HEK293T (cell line): ENCODE measurements at regions not wholly inside any gene's neighbourhood (a gene's known extent, or its start where the extent isn't known, plus 50 kb on each side); places are given as distances from the start of the nearest gene placed in this dataset.

Experiments
- CTCF ChIA-PET: fragments of 350-600 bp; formaldehyde crosslinking; extraction: SDS; loops from one replicate; lab custom pipeline; 2021; ENCODE audit warnings: antibody characterized with exemption, inconsistent platforms; lab: Yijun Ruan, JAX
- POLR2A ChIA-PET: fragments of 350-600 bp; formaldehyde crosslinking; extraction: SDS; loops from one replicate; lab custom pipeline; 2020; ENCODE audit warnings: antibody characterized with exemption, inconsistent platforms; lab: Yijun Ruan, JAX
- DNase-seq: peaks from one replicate; pipeline ENCODE4 v3.0.0; 2012; ENCODE audit warnings: mixed read lengths; ENCODE audit errors: extremely low spot score
- ARNT ChIP-seq: fragments of 450-650 bp; IDR thresholded peaks from 2 replicates; pipeline ENCODE4 v1.6.1; 2017; ENCODE audit warnings: mild to moderate bottlenecking
- BHLHE40 ChIP-seq: fragments of 450-650 bp; IDR thresholded peaks from 2 replicates; pipeline ENCODE4 v1.6.1; 2016; ENCODE audit warnings: mild to moderate bottlenecking, moderate library complexity, borderline replicate concordance
- CTBP1 ChIP-seq: fragments of 450-650 bp; IDR thresholded peaks from 2 replicates; pipeline ENCODE4 v1.6.1; 2016; ENCODE audit warnings: borderline replicate concordance
- ELF4 ChIP-seq: fragments of 450-650 bp; IDR thresholded peaks from 2 replicates; pipeline ENCODE4 v1.6.1; 2017; ENCODE audit warnings: antibody characterized with exemption
- FOXA1 ChIP-seq: fragments of 450-650 bp; IDR thresholded peaks from 2 replicates; pipeline ENCODE4 v1.6.1; 2016; ENCODE audit warnings: mild to moderate bottlenecking
- FOXK2 ChIP-seq: fragments of 450-650 bp; IDR thresholded peaks from 2 replicates; pipeline ENCODE4 v1.6.1; 2016; ENCODE audit warnings: mild to moderate bottlenecking
- FOXM1 ChIP-seq: fragments of 450-650 bp; IDR thresholded peaks from 2 replicates; pipeline ENCODE4 v1.6.1; 2017; ENCODE audit warnings: mild to moderate bottlenecking, borderline replicate concordance
- HDGF ChIP-seq: fragments of 450-650 bp; IDR thresholded peaks from 2 replicates; pipeline ENCODE4 v1.6.1; 2017; ENCODE audit warnings: antibody characterized with exemption, borderline replicate concordance
- L3MBTL2 ChIP-seq: fragments of 450-650 bp; conservative IDR thresholded peaks from 2 replicates; pipeline ENCODE4 v1.6.1; 2016; ENCODE audit warnings: mild to moderate bottlenecking
- LEF1 ChIP-seq: fragments of 450-650 bp; IDR thresholded peaks from 2 replicates; pipeline ENCODE4 v1.6.1; 2017; ENCODE audit warnings: mild to moderate bottlenecking, borderline replicate concordance
- NFRKB ChIP-seq: fragments of 450-650 bp; IDR thresholded peaks from 2 replicates; pipeline ENCODE4 v1.6.1; 2016; ENCODE audit warnings: mild to moderate bottlenecking, moderate library complexity
- PKNOX1 ChIP-seq: fragments of 450-650 bp; IDR thresholded peaks from 2 replicates; pipeline ENCODE4 v1.6.1; 2016
- SP1 ChIP-seq: fragments of 450-650 bp; IDR thresholded peaks from 2 replicates; pipeline ENCODE4 v1.6.1; 2017
- SUZ12 ChIP-seq: fragments of 450-650 bp; IDR thresholded peaks from 2 replicates; pipeline ENCODE4 v1.6.1; 2016; ENCODE audit warnings: mild to moderate bottlenecking
- TARDBP ChIP-seq: fragments of 450-650 bp; IDR thresholded peaks from 2 replicates; pipeline ENCODE4 v1.6.1; 2016
- ZNF384 ChIP-seq: fragments of 450-650 bp; IDR thresholded peaks from 2 replicates; pipeline ENCODE4 v1.6.1; 2016

DNA sequence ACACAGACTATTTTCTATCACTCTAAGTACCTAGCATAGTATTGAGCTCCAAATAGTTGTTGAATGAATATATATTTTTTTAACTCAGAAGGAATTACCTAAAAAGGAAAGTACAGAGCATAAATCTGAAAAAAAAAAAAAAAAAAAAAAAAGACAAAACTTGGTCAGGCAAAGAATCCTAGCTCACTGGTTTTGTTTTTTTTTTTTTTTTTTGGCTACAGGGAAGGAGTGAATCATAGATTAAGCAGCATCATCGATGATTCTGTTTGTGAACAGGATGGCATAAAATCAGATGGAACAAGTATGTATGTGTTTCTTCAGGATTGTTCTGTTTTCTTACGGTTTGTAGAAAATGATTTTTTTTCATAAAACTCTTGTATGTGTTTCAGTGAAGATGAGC, 66.1 kb upstream of the BCAT1 start:
- TF ChIP-seq FOXA1: no peak
- TF ChIP-seq BHLHE40: no peak
- no peak for TF ChIP-seq ARNT
- no peak for TF ChIP-seq FOXK2
- no peak for TF ChIP-seq ZNF384
- TF ChIP-seq CTBP1: no peak
- no peak for TF ChIP-seq SP1
- TF ChIP-seq FOXM1: no peak
- no peak for TF ChIP-seq HDGF
- TF ChIP-seq NFRKB: no peak
- TF ChIP-seq ELF4: no peak
- no peak for TF ChIP-seq L3MBTL2
- ChIA-PET CTCF (interaction anchor here (0.6 to 0.7 kb wide), 2 partner anchors 227 to 927 kb away, joined by 3 read pairs; no protein-coding TSS in a partner anchor), POLR2A (no interaction called here)
- DNase-seq: no peak

DNA sequence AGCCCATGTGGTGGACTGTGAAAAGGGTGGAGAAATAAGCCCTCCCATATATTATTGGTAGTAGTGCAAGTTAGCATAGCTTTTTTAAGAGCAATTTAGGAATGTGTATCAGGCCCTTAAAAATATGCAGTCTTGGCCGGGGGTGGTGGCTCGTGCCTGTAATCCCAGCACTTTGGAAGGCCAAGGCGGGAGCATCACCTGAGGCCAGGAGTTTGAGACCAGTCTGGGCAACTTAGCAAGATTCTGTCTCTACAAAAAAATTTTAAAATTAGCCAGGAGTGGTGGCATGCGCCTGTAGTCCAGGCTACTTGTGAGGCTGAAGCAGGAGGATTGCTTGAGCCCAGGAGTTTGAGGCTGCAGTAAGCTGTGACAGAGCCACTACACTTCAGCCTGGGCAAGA, 64.2 kb upstream of the BCAT1 start:
- CTCF ChIA-PET: interaction anchor here (0.6 kb wide), 1 partner anchor 1066 kb away, joined by 4 read pairs; no protein-coding TSS in a partner anchor
- DNase-seq: no peak
- TF ChIP-seq ZNF384 (no peak), L3MBTL2 (no peak), CTBP1 (no peak), FOXA1 (no peak), SUZ12 (no peak), BHLHE40 (no peak), FOXM1 (no peak)
- POLR2A ChIA-PET: no interaction called here

GRCh38 chr12:25009496-25010092, 60.7 kb upstream of the BCAT1 start:
- CTCF ChIA-PET: no interaction called here
- POLR2A ChIA-PET: no interaction called here
- TF ChIP-seq FOXA1 (no peak), FOXK2 (no peak), HDGF (no peak), CTBP1 (no peak), NFRKB (no peak), ARNT (no peak), SUZ12 (no peak), FOXM1 (no peak), LEF1 (no peak), BHLHE40 (no peak), L3MBTL2 (no peak), ZNF384 (no peak), ELF4 (no peak), PKNOX1 (no peak), SP1 (no peak), TARDBP (no peak)
- DNase-seq: no peak

- no peak for TF ChIP-seq SP1
- no peak for TF ChIP-seq HDGF
- no peak for TF ChIP-seq BHLHE40
- TF ChIP-seq PKNOX1: no peak
- no peak for TF ChIP-seq FOXK2
- no peak for TF ChIP-seq ZNF384
- no peak for TF ChIP-seq ELF4
- no peak for TF ChIP-seq FOXM1
- no peak for TF ChIP-seq LEF1
- TF ChIP-seq CTBP1: no peak
- no peak for TF ChIP-seq SUZ12
- TF ChIP-seq ARNT: no peak
- TF ChIP-seq FOXA1: no peak
- TF ChIP-seq TARDBP: no peak
- TF ChIP-seq NFRKB: no peak
- no peak for TF ChIP-seq L3MBTL2
- POLR2A ChIA-PET: no interaction called here
- DNase-seq: no peak
- CTCF ChIA-PET: interaction anchor here (0.6 to 0.7 kb wide), 2 partner anchors 22 to 55 kb away, joined by 3 read pairs; no protein-coding TSS in a partner anchor
Observed at GRCh38 chr12:25005376-25005775, 56.5 kb upstream of the BCAT1 start.

DNA sequence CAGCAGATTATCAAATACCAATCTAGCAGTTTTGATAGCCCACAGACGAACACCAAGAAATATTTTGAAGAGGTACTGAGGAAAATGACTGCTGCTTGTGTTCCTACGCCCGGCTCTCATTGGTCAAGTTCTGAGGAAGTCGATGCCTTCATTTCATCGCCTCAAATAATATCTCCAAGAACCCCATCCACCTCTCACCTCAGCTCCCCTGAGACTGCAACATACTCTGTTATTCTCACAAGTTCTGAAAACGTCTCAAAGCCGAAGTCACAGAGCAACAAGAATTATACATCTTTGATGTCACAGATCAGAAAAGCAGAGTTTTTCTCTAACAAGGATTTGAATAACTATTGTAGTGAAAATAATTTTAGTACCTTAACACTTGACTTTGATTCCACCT, 55.5 kb upstream of the BCAT1 start:
- no peak for DNase-seq
- TF ChIP-seq NFRKB: no peak
- TF ChIP-seq TARDBP: no peak
- ChIA-PET POLR2A (no interaction called here), CTCF (no interaction called here)

- ChIA-PET POLR2A (no interaction called here), CTCF (no interaction called here)
Observed at GRCh38 chr12:25001311-25001710, 52.4 kb upstream of the BCAT1 start.

More at GRCh38 chr12:25001311-25001710, 52.4 kb upstream of the BCAT1 start:
- no peak for DNase-seq
- TF ChIP-seq SP1 (no peak), LEF1 (no peak), FOXA1 (no peak), FOXM1 (no peak), BHLHE40 (no peak), L3MBTL2 (no peak)
